Osteoblast (primary cell): ENCODE measurements at regions not wholly inside any gene's neighbourhood (a gene's known extent, or its start where the extent isn't known, plus 50 kb on each side); places are given as distances from the start of the nearest gene placed in this dataset.
A peak's percentile ranks its signal among the peaks of the same experiment; 100 is the strongest.

Source experiments
- DNase-seq: peaks from one replicate; pipeline ENCODE4 v3.0.0; 2011; ENCODE audit warnings: low spot score, mixed read lengths; ENCODE audit not compliant: insufficient read length; ENCODE audit errors: missing footprints
- H2AFZ ChIP-seq: 2 replicates; pipeline ENCODE4 v1.6.0; 2011; ENCODE audit warnings: mild to moderate bottlenecking, low read length
- H3K27ac ChIP-seq: 2 replicates; pipeline ENCODE4 v1.5.1; 2011; ENCODE audit warnings: mild to moderate bottlenecking, low read depth, low read length, moderate library complexity
- H3K27me3 ChIP-seq: 2 replicates; pipeline ENCODE4 v1.6.0; 2012; ENCODE audit warnings: mild to moderate bottlenecking, control low read depth, inconsistent platforms, low read length, moderate library complexity; ENCODE audit not compliant: insufficient read depth
- H3K36me3 ChIP-seq: 2 replicates; pipeline ENCODE4 v1.5.1; 2011; ENCODE audit warnings: mild to moderate bottlenecking, low read length, control low read depth, moderate library complexity; ENCODE audit not compliant: insufficient read depth
- H3K4me1 ChIP-seq: 2 replicates; pipeline ENCODE4 v1.5.1; 2011; ENCODE audit warnings: mild to moderate bottlenecking, low read length, control low read depth, moderate library complexity; ENCODE audit not compliant: insufficient read depth
- H3K4me2 ChIP-seq: 2 replicates; pipeline ENCODE4 v1.6.0; 2011; ENCODE audit warnings: mild to moderate bottlenecking, low read length; ENCODE audit not compliant: insufficient read depth
- H3K4me3 ChIP-seq: fragments of 200-600 bp; sonication (generic); 3 replicates; pipeline ENCODE4 v1.5.1; 2012; ENCODE audit warnings: mild to moderate bottlenecking, low read length, inconsistent platforms; ENCODE audit not compliant: insufficient read depth
- H3K79me2 ChIP-seq: 2 replicates; pipeline ENCODE4 v1.6.0; 2012; ENCODE audit warnings: mild to moderate bottlenecking, low read length, control low read depth, inconsistent platforms; ENCODE audit not compliant: insufficient read depth
- H3K9me3 ChIP-seq: 2 replicates; pipeline ENCODE4 v1.5.1; 2011; ENCODE audit warnings: low read depth, low read length, control low read depth
- H4K20me1 ChIP-seq: 2 replicates; pipeline ENCODE4 v1.6.0; 2012; ENCODE audit warnings: mild to moderate bottlenecking, low read length, control low read depth; ENCODE audit not compliant: insufficient read depth
- TF ChIP-seq, protein P1 (sequence below): IDR thresholded peaks from 2 replicates; pipeline ENCODE4 v1.5.1; 2011; ENCODE audit warnings: mild to moderate bottlenecking, low read depth, low read length, moderate library complexity; ENCODE audit errors: extremely low read depth

DNA sequence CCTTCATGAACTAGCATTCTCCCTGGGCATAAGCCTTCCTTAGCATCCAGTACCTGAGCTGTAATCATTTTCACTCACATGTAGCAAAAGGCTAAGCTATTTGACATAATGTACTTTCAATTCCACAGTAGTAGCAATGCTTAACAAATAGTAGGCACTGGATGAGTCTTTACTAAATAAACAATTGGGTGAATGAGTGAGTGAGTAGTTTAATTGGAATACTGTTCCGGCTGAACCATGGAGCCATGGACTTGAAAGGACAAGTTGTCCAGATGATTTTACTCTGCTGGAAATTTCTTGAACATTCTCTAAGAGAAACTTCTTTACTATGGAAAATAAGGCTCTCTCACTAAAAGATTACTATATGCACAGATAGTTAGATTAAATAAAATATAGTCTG is 159.3 kb downstream of the FAM47B start:
- Histone ChIP-seq H3K36me3 (no peaks in the 10 kb centered on the region), H3K4me2 (no peak overlapping the region), H3K27me3 (no peaks in the 10 kb centered on the region), H4K20me1 (no peaks in the 10 kb centered on the region), H3K9me3 (no peaks in the 10 kb centered on the region), H2AFZ (no peak overlapping the region), H3K4me3 (no peak overlapping the region), H3K4me1 (no peaks in the 10 kb centered on the region), H3K27ac (no peak overlapping the region), H3K79me2 (no peaks in the 10 kb centered on the region)
- TF ChIP-seq, protein P1, sequence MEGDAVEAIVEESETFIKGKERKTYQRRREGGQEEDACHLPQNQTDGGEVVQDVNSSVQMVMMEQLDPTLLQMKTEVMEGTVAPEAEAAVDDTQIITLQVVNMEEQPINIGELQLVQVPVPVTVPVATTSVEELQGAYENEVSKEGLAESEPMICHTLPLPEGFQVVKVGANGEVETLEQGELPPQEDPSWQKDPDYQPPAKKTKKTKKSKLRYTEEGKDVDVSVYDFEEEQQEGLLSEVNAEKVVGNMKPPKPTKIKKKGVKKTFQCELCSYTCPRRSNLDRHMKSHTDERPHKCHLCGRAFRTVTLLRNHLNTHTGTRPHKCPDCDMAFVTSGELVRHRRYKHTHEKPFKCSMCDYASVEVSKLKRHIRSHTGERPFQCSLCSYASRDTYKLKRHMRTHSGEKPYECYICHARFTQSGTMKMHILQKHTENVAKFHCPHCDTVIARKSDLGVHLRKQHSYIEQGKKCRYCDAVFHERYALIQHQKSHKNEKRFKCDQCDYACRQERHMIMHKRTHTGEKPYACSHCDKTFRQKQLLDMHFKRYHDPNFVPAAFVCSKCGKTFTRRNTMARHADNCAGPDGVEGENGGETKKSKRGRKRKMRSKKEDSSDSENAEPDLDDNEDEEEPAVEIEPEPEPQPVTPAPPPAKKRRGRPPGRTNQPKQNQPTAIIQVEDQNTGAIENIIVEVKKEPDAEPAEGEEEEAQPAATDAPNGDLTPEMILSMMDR: no peak
- DNase-seq: peak; percentile 14

- Histone ChIP-seq H3K27me3 (no peaks in the 10 kb centered on the region), H4K20me1 (no peaks in the 10 kb centered on the region), H3K4me1 (no peaks in the 10 kb centered on the region), H3K36me3 (no peaks in the 10 kb centered on the region), H3K27ac (no peak overlapping the region), H3K9me3 (no peaks in the 10 kb centered on the region), H3K4me2 (no peak overlapping the region), H2AFZ (no peak overlapping the region), H3K4me3 (no peak overlapping the region), H3K79me2 (no peaks in the 10 kb centered on the region)
- no peak for DNase-seq
- TF ChIP-seq, protein P1: no peak
Observed at GRCh38 chrX:35104626-35105025, 162.0 kb downstream of the FAM47B start.

GRCh38 chrX:35115205-35115604 is 172.6 kb downstream of the FAM47B start:
- TF ChIP-seq, protein P1: no peak
- H3K9me3 ChIP-seq: no peaks in the 10 kb centered on the region
- H3K27ac ChIP-seq: peak overlapping the region; percentile 24
- no peaks in the 10 kb centered on the region for H3K36me3 ChIP-seq
- no peak overlapping the region for H3K4me3 ChIP-seq
- no peak overlapping the region for H3K4me2 ChIP-seq
- DNase-seq: peak; percentile 58
- H2AFZ ChIP-seq: no peak overlapping the region
- no peaks in the 10 kb centered on the region for H3K4me1 ChIP-seq
- H4K20me1 ChIP-seq: no peaks in the 10 kb centered on the region
- H3K27me3 ChIP-seq: no peaks in the 10 kb centered on the region
- no peaks in the 10 kb centered on the region for H3K79me2 ChIP-seq

DNA sequence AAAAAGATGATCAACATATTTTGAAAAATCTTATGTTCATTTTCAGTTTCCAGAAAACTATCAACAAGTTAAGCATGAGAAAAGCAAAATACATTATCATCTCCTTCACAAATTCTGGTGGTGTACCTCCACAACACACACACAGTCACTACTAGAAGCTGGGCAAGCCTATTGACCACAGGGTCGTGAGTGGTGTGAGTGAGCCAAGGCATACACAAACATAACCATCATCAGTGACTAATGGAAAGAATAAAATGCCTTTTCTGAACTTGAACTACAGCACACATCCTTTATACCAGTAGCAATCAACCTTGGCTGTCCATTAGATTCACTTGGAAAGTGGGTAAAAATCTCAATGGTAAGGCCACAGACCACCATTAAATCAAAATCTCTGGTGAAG is 180.2 kb downstream of the FAM47B start:
- Histone ChIP-seq H2AFZ (no peak overlapping the region), H3K9me3 (no peaks in the 10 kb centered on the region), H4K20me1 (no peaks in the 10 kb centered on the region), H3K4me1 (no peaks in the 10 kb centered on the region), H3K36me3 (no peaks in the 10 kb centered on the region), H3K27me3 (no peaks in the 10 kb centered on the region), H3K79me2 (no peaks in the 10 kb centered on the region), H3K4me2 (no peak overlapping the region), H3K27ac (no peak overlapping the region), H3K4me3 (no peak overlapping the region)
- TF ChIP-seq, protein P1: no peak
- no peak for DNase-seq
